PC-9 (cell line): ENCODE measurements at regions not wholly inside any gene's neighbourhood (a gene's known extent, or its start where the extent isn't known, plus 50 kb on each side); places are given as distances from the start of the nearest gene placed in this dataset.

ENCODE experiments used
- BruUV-seq: library from RNA; stranded (reverse); fragments of 400-500 nt; replicated peaks from 2 replicates; lab custom pipeline; 2021; lab: Mats Ljungman, UMichigan
- CTCF ChIA-PET: fragments of 300-600 bp; sonication (Branson Sonifier 250); formaldehyde crosslinking; loops from one replicate; lab custom pipeline; 2022; ENCODE audit warnings: antibody characterized with exemption; lab: Charles Lee
- POLR2A ChIA-PET: fragments of 300-600 bp; sonication (Branson Sonifier 250); formaldehyde crosslinking; loops from one replicate; lab custom pipeline; 2022; ENCODE audit warnings: antibody characterized with exemption; ENCODE audit not compliant: unreplicated experiment; lab: Charles Lee
- DNase-seq, 2 experiments: peaks; one replicate each; pipeline versions ENCODE4 v3.0.0 to v3.0.0-alpha.2; 2015 to 2022; ENCODE audit warnings: mixed read lengths in 1 of 2
- H2AFZ ChIP-seq: fragments of 200-600 bp; sonication (generic); 2 replicates; pipeline ENCODE4 v1.8.1; 2017; ENCODE audit warnings: antibody characterized with exemption
- H3F3A ChIP-seq: fragments of 200-600 bp; sonication (generic); 2 replicates; pipeline ENCODE4 v1.8.1; 2017; ENCODE audit warnings: antibody characterized with exemption, mild to moderate bottlenecking, low read depth; ENCODE audit not compliant: insufficient read depth
- H3K27ac ChIP-seq: fragments of 200-600 bp; sonication (generic); 2 replicates; pipeline ENCODE4 v1.6.1; 2016; ENCODE audit warnings: mixed run types
- H3K27me3 ChIP-seq: fragments of 200-600 bp; sonication (generic); 2 replicates; pipeline ENCODE4 v1.6.1; 2016; ENCODE audit warnings: low read depth, mixed run types; ENCODE audit not compliant: insufficient read depth
- H3K36me3 ChIP-seq: fragments of 200-600 bp; sonication (generic); 2 replicates; pipeline ENCODE4 v1.6.1; 2016; ENCODE audit warnings: low read depth, mixed run types
- H3K4me1 ChIP-seq: fragments of 200-600 bp; sonication (generic); replicated peaks from 2 replicates; pipeline ENCODE4 v1.6.1; 2016; ENCODE audit warnings: mixed run types; ENCODE audit not compliant: insufficient read depth
- H3K4me2 ChIP-seq: fragments of 200-600 bp; sonication (generic); 2 replicates; pipeline ENCODE4 v1.6.1; 2017; ENCODE audit warnings: mixed run types
- H3K4me3 ChIP-seq: fragments of 200-600 bp; sonication (generic); 2 replicates; pipeline ENCODE4 v1.6.1; 2016; ENCODE audit warnings: mixed run types
- H3K79me2 ChIP-seq: fragments of 200-600 bp; sonication (generic); 2 replicates; pipeline ENCODE4 v1.6.1; 2017; ENCODE audit warnings: low read depth, mixed run types
- H3K9me2 ChIP-seq: fragments of 200-600 bp; sonication (generic); 2 replicates; pipeline ENCODE4 v1.8.1; 2017; ENCODE audit warnings: mild to moderate bottlenecking; ENCODE audit not compliant: insufficient read depth
- H3K9me3 ChIP-seq: fragments of 200-600 bp; sonication (generic); 2 replicates; pipeline ENCODE4 v1.8.1; 2016; ENCODE audit warnings: low read depth; ENCODE audit not compliant: insufficient read depth
- H4K20me1 ChIP-seq: fragments of 200-600 bp; sonication (generic); 2 replicates; pipeline ENCODE4 v1.8.1; 2017; ENCODE audit not compliant: insufficient read depth
- EZH2 ChIP-seq: fragments of 200-600 bp; sonication (generic); IDR thresholded peaks from 2 replicates; pipeline ENCODE4 v1.8.0; 2017; ENCODE audit warnings: antibody characterized with exemption, low read depth
- intact Hi-C: fragments of 100-400 bp; cut with micrococcal nuclease; formaldehyde crosslinking; loops from one replicate; pipeline ENCODE4 v1.10.0; 2022; ENCODE audit not compliant: unreplicated experiment
- TF ChIP-seq, protein P1 (sequence below): fragments of 200-600 bp; sonication (generic); conservative IDR thresholded peaks from 2 replicates; pipeline ENCODE4 v1.6.1; 2017; ENCODE audit warnings: mixed run types, antibody characterized with exemption, mild to moderate bottlenecking, moderate library complexity

DNA sequence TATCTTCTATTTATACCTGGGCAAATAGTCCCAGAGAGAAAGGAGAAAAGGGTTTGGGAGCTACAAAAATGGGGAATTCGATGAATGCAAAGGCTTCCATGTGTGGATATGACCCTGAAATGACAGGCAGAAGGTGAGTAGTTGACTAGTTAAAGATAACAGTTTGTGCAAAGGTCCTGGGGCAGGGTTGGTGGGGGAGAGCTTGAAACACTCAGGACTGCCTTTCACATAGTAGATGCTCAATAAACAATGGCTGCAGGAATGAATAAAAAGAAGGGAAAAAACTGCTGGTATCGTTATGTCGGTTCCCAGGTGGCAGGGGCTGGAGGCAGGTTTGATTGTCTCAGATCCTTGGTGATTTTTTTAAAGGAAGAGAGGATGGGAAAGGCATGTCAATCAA is 445.5 kb downstream of the HAPSTR1 start:
- Histone ChIP-seq H3K4me3 (no peak overlapping the region), H3K79me2 (no peaks in the 10 kb centered on the region), H2AFZ (no peak overlapping the region), H3K27ac (no peak overlapping the region), H4K20me1 (no peaks in the 10 kb centered on the region), H3F3A (no peaks in the 10 kb centered on the region), H3K9me2 (no peaks in the 10 kb centered on the region), H3K27me3 (peaks cover 4% of the 10 kb centered on the region; the same call in 1 of the 2 replicates), H3K4me2 (no peak overlapping the region), H3K4me1 (no peaks in the 10 kb centered on the region), H3K9me3 (no peaks in the 10 kb centered on the region), H3K36me3 (no peaks in the 10 kb centered on the region)
- intact Hi-C loops, result no loop called here
- TF ChIP-seq, protein P1, sequence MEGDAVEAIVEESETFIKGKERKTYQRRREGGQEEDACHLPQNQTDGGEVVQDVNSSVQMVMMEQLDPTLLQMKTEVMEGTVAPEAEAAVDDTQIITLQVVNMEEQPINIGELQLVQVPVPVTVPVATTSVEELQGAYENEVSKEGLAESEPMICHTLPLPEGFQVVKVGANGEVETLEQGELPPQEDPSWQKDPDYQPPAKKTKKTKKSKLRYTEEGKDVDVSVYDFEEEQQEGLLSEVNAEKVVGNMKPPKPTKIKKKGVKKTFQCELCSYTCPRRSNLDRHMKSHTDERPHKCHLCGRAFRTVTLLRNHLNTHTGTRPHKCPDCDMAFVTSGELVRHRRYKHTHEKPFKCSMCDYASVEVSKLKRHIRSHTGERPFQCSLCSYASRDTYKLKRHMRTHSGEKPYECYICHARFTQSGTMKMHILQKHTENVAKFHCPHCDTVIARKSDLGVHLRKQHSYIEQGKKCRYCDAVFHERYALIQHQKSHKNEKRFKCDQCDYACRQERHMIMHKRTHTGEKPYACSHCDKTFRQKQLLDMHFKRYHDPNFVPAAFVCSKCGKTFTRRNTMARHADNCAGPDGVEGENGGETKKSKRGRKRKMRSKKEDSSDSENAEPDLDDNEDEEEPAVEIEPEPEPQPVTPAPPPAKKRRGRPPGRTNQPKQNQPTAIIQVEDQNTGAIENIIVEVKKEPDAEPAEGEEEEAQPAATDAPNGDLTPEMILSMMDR, result no peak
- no peak for TF ChIP-seq EZH2
- no peak for DNase-seq
- ChIA-PET CTCF (no interaction called here), POLR2A (no interaction called here)
- no TSS peak for BruUV-seq

DNA sequence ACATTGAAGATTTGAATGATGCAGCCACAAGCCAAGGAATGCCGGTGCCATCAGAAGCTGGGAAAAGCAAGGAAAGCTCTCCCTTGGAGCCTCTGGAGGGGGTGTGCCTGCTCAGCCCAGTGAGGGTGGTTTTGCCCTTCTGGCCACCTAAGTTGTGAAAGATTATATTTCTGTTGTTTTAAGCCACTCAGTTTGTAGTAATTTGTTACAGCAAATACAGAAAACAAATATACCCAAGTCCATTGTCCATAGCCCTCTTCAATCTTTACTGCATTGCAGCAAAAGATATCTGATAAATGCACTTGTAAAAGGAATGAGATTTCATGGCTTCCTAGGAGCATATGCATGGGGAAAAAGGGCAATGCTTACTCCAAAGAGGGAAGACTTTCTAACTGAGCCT is 447.9 kb downstream of the HAPSTR1 start:
- POLR2A ChIA-PET, result no interaction called here
- no peaks in the 10 kb centered on the region for H3K36me3 ChIP-seq
- no TSS peak for BruUV-seq
- no peak for DNase-seq
- no peak for TF ChIP-seq EZH2
- TF ChIP-seq, protein P1, result no peak
- H3K9me2 ChIP-seq, result no peaks in the 10 kb centered on the region
- no peaks in the 10 kb centered on the region for H3K4me1 ChIP-seq
- CTCF ChIA-PET, result no interaction called here
- H3F3A ChIP-seq, result no peaks in the 10 kb centered on the region
- no peaks in the 10 kb centered on the region for H3K79me2 ChIP-seq
- H3K27me3 ChIP-seq, result peaks cover 20% of the 10 kb centered on the region
- H3K9me3 ChIP-seq, result no peaks in the 10 kb centered on the region
- no peak overlapping the region for H3K27ac ChIP-seq
- H4K20me1 ChIP-seq, result no peaks in the 10 kb centered on the region
- no peak overlapping the region for H3K4me2 ChIP-seq
- H3K4me3 ChIP-seq, result no peak overlapping the region
- no peak overlapping the region for H2AFZ ChIP-seq
- intact Hi-C loops, result no loop called here

DNA sequence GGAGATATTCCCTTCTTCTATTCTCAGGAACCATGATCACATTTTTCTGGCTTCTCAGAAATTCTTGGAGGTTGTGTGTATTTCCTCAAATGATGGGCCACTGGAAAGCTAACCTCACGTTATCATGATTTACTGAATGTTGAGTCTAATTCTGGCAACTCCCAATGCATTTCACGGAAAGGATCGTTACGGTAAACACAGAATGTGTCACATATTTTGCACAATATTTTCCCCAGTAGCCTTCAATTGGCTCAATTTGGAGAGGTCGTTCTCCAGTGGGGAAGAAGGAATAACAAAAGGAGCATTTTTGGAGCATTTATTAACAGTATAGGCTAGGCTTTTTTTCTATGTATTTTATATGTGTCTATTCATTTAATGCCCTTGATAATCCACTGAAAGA is 450.3 kb downstream of the HAPSTR1 start:
- no peaks in the 10 kb centered on the region for H4K20me1 ChIP-seq
- CTCF ChIA-PET, result no interaction called here
- H3K4me3 ChIP-seq, result no peak overlapping the region
- no peak for DNase-seq
- H3K36me3 ChIP-seq, result no peaks in the 10 kb centered on the region
- TF ChIP-seq, protein P1, result no peak
- no peak for TF ChIP-seq EZH2
- no peak overlapping the region for H3K27ac ChIP-seq
- H3K9me2 ChIP-seq, result no peaks in the 10 kb centered on the region
- no peak overlapping the region for H2AFZ ChIP-seq
- no TSS peak for BruUV-seq
- POLR2A ChIA-PET, result no interaction called here
- H3K79me2 ChIP-seq, result no peaks in the 10 kb centered on the region
- H3F3A ChIP-seq, result no peaks in the 10 kb centered on the region
- H3K4me2 ChIP-seq, result no peak overlapping the region
- H3K4me1 ChIP-seq, result no peaks in the 10 kb centered on the region
- no peaks in the 10 kb centered on the region for H3K9me3 ChIP-seq
- H3K27me3 ChIP-seq, result peaks cover 21% of the 10 kb centered on the region
- intact Hi-C loops, result no loop called here
